ENCODE measurements at regions not wholly inside any gene's neighbourhood (a gene's known extent, or its start where the extent isn't known, plus 50 kb on each side); places are given as distances from the start of the nearest gene placed in this dataset.

- DNase-seq (ENCODE audit: low read depth): no peak
- no peak overlapping the region for H3K4me3 ChIP-seq (ENCODE audit: low read depth, low read length)
- TF ChIP-seq, protein P1, sequence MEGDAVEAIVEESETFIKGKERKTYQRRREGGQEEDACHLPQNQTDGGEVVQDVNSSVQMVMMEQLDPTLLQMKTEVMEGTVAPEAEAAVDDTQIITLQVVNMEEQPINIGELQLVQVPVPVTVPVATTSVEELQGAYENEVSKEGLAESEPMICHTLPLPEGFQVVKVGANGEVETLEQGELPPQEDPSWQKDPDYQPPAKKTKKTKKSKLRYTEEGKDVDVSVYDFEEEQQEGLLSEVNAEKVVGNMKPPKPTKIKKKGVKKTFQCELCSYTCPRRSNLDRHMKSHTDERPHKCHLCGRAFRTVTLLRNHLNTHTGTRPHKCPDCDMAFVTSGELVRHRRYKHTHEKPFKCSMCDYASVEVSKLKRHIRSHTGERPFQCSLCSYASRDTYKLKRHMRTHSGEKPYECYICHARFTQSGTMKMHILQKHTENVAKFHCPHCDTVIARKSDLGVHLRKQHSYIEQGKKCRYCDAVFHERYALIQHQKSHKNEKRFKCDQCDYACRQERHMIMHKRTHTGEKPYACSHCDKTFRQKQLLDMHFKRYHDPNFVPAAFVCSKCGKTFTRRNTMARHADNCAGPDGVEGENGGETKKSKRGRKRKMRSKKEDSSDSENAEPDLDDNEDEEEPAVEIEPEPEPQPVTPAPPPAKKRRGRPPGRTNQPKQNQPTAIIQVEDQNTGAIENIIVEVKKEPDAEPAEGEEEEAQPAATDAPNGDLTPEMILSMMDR (conservative IDR thresholded peaks at IDR 0.05; ENCODE audit: low read depth, low read length): no peak
These were observed 208.3 kb upstream of the DAB2 start for GRCh38 chr5:39633057-39633456.

DNA sequence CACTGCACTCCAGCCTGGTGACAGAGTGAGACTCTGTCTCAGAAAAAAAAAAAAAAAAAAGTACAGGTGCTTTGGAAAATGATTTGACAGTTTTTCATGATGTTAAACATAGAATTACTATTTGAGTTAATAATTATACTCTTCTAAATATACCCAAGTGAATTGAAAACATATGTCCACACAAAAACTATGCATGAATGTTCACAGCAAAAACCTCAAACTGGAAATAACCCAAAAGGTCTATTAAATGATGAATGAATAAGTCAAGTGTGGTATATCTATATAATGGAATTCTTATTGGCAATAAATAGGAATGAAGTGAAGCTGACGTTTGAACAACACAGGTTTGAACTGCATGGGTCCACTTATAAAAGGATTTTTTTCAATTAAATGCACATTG, 207.2 kb upstream of the DAB2 start:
- TF ChIP-seq, protein P1 (conservative IDR thresholded peaks at IDR 0.05; ENCODE audit: low read depth, low read length): no peak
- no peak for DNase-seq (ENCODE audit: low read depth)
- no peak overlapping the region for H3K4me3 ChIP-seq (ENCODE audit: low read depth, low read length)

DNA sequence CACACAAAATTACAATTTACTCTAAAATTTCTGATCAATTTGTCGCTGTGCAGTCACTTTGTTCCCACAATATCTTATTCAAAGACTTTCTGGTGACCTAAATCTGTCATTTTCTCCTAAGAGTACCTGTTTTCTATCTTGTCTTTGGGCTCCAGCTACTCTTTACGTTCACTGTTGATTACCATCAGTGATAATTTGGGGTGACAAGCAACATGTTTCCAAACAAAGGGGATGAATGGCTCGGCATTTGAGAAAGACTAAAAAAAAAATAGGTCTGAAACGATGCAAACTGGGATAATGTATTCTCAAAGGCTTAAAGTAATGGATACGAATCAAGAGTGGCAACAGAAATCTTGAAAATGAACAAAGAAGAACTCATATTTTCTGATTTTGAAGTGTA, 205.2 kb upstream of the DAB2 start:
- DNase-seq (ENCODE audit: low read depth): no peak
- TF ChIP-seq, protein P1 (conservative IDR thresholded peaks at IDR 0.05; ENCODE audit: low read depth, low read length): no peak
- H3K4me3 ChIP-seq (ENCODE audit: low read depth, low read length): no peak overlapping the region

- no peak for DNase-seq (ENCODE audit: low read depth)
- TF ChIP-seq, protein P1 (conservative IDR thresholded peaks at IDR 0.05; ENCODE audit: low read depth, low read length): no peak
- no peak overlapping the region for H3K4me3 ChIP-seq (ENCODE audit: low read depth, low read length)
These were observed 203.6 kb upstream of the DAB2 start for GRCh38 chr5:39628348-39628747.

- peak; percentile 18 for DNase-seq (ENCODE audit: low read depth)
- TF ChIP-seq, protein P1 (conservative IDR thresholded peaks at IDR 0.05; ENCODE audit: low read depth, low read length): no peak
- no peak overlapping the region for H3K4me3 ChIP-seq (ENCODE audit: low read depth, low read length)
These were observed 200.1 kb upstream of the DAB2 start for GRCh38 chr5:39624890-39625289.

GRCh38 chr5:39624268-39624886, 199.6 kb upstream of the DAB2 start:
- H3K4me3 ChIP-seq (ENCODE audit: low read depth, low read length): no peak overlapping the region
- TF ChIP-seq, protein P1 (conservative IDR thresholded peaks at IDR 0.05; ENCODE audit: low read depth, low read length): no peak
- DNase-seq (ENCODE audit: low read depth): peak; percentile 67

DNA sequence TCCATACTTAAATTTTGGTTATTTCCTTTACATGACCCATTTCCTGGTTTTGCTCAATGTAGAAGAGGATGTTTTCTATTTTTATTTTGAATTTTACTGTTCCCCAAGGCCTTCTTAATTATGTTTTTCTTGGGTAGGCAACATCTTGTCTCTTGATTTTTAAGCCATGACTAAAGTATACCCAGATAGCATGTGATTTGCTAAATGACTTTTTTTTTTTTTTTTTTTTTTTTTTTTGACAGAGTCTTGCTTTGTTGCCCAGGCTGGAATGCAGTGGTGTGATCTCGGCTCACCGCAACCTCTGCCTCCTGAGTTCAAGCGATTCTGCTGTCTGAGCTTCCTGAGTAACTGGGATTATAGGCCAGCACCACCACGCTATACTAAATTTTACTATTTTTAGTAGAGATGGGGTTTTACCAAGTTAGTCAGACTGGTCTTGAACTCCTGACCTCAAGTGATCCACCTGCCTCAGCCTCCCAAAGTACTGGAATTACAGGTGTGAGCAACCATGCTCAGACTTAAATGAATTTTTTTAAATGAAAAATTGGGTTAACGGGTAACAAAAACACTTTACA, 198.6 kb upstream of the DAB2 start:
- H3K4me3 ChIP-seq (ENCODE audit: low read depth, low read length): no peak overlapping the region
- TF ChIP-seq, protein P1 (conservative IDR thresholded peaks at IDR 0.05; ENCODE audit: low read depth, low read length): no peak
- DNase-seq (ENCODE audit: low read depth): no peak

All from choroid plexus epithelial cell (primary cell).